Mesothelial cell of epicardium (in vitro differentiated cells): ENCODE measurements at regions not wholly inside any gene's neighbourhood (a gene's known extent, or its start where the extent isn't known, plus 50 kb on each side); places are given as distances from the start of the nearest gene placed in this dataset.
"Not testable (repeated sequence)": the region's sequence is repeated elsewhere in the genome, so short reads cannot be mapped to it uniquely, and the experiment has no call there.

Source experiments
- DNase-seq, 2 experiments: peaks; one replicate each; pipeline ENCODE4 v3.0.0; 2021; ENCODE audit warnings: low spot score in 2 of 2; ENCODE audit not compliant: unreplicated experiment in 2 of 2
- H3K27ac Mint-ChIP-seq: 2 replicates; pipeline ENCODE4 v1.8.0; 2021; ENCODE audit warnings: mixed read lengths
- H3K27me3 Mint-ChIP-seq: 2 replicates; pipeline ENCODE4 v1.8.0; 2021; ENCODE audit warnings: low read depth, mixed read lengths
- H3K36me3 Mint-ChIP-seq: 2 replicates; pipeline ENCODE4 v1.8.0; 2021; ENCODE audit warnings: mixed read lengths
- H3K4me1 Mint-ChIP-seq: 2 replicates; pipeline ENCODE4 v1.8.0; 2021; ENCODE audit warnings: mixed read lengths
- H3K4me3 Mint-ChIP-seq: 2 replicates; pipeline ENCODE4 v1.8.0; 2021; ENCODE audit warnings: mild to moderate bottlenecking, moderate library complexity, mixed read lengths
- H3K9me3 Mint-ChIP-seq: 2 replicates; pipeline ENCODE4 v1.8.0; 2021; ENCODE audit warnings: mixed read lengths
- TF ChIP-seq, protein P1 (sequence below): fragments of 200-600 bp; sonication (generic); IDR thresholded peaks from one replicate; pipeline ENCODE4 v1.5.0; 2021; ENCODE audit warnings: antibody characterized with exemption; ENCODE audit not compliant: unreplicated experiment

DNA sequence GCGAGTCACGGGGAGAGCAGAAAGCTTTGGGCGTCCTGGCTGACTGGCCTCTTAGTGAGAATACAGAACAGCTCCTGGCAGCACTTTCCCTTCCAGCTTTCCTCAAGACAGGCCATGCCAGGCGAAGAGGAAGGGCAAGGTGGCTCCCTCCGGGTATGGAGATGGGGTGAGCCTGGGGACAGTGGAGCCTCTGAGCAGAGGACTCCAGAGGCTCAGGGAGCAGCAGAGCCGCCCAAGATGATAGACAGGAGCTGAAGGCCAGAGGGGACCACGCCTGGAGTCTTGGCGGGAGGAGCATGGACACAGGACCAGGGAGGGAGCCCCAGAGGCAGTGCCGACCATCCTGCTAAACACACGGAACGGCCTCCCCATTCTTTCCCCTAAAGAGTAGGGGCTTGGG, 229.1 kb downstream of the TM9SF2 start:
- Mint-ChIP-seq H3K4me3 (no peak overlapping the region), H3K4me1 (peaks cover 2% of the 10 kb centered on the region), H3K36me3 (no peaks in the 10 kb centered on the region), H3K27ac (no peak overlapping the region), H3K27me3 (no peaks in the 10 kb centered on the region), H3K9me3 (no peaks in the 10 kb centered on the region)
- TF ChIP-seq, protein P1, sequence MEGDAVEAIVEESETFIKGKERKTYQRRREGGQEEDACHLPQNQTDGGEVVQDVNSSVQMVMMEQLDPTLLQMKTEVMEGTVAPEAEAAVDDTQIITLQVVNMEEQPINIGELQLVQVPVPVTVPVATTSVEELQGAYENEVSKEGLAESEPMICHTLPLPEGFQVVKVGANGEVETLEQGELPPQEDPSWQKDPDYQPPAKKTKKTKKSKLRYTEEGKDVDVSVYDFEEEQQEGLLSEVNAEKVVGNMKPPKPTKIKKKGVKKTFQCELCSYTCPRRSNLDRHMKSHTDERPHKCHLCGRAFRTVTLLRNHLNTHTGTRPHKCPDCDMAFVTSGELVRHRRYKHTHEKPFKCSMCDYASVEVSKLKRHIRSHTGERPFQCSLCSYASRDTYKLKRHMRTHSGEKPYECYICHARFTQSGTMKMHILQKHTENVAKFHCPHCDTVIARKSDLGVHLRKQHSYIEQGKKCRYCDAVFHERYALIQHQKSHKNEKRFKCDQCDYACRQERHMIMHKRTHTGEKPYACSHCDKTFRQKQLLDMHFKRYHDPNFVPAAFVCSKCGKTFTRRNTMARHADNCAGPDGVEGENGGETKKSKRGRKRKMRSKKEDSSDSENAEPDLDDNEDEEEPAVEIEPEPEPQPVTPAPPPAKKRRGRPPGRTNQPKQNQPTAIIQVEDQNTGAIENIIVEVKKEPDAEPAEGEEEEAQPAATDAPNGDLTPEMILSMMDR = no peak
- DNase-seq = no peak

DNA sequence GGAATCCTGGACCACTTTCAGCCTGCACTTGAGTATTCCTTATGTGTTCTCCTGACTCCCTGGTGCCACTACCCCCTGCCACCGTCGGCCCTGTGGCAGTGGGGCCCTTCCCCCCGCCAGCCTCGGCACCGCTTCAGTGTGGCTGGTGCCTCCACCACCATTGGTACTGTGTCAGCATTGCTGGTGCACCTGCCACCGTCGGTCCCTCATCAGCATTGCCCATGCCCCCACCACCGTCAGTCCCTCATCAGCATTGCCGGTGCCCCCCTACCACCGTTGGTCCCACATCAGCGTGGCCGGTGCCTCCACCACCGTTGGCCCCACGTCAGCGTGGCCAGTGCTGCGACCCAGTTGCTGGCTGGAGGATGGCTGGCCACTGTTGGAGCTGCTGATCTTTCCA, 228.5 kb downstream of the TM9SF2 start:
- peaks cover 2% of the 10 kb centered on the region for H3K4me1 Mint-ChIP-seq

GRCh38 chr13:99727651-99728050, 226.4 kb downstream of the TM9SF2 start:
- not testable (repeated sequence) for H3K9me3 Mint-ChIP-seq, DNase-seq, H3K27ac Mint-ChIP-seq, H3K4me3 Mint-ChIP-seq, H3K36me3 Mint-ChIP-seq, H3K27me3 Mint-ChIP-seq, H3K4me1 Mint-ChIP-seq

More for the DNA sequence above, 228.5 kb downstream of the TM9SF2 start:
- TF ChIP-seq, protein P1 = no peak
- Mint-ChIP-seq H3K9me3 (no peaks in the 10 kb centered on the region), H3K27me3 (no peaks in the 10 kb centered on the region), H3K36me3 (no peaks in the 10 kb centered on the region), H3K27ac (no peak overlapping the region), H3K4me3 (no peak overlapping the region)
- no peak for DNase-seq

DNA sequence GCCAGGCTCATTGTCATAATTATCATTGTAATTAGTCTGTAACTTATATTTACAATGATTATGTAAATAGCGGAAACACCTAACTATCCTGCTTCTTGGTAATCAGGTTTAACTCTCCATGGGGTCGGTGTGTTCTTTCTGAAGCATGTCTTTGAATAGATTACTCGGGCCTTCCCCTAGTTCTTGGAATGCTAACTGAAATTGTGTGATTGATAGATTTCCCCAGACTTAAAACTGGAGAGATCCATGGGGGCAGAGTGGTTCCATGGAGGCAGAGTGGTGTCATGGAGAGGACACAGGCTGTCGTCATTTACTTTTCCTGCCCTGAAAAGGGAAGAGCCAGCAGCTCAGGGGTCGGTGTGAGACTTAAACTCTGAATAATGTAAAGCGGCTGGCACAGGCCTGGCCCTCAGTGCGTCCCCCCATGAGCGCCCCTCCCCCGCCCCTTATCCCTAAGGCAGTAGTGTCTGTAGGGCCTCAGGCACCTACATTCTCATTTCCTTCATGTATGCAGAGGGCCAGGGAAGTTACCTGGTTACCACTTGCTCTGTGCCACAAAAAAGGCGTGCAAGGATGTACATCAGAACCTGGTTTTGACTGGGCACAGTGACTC, 225.1 kb downstream of the TM9SF2 start:
- H3K4me1 Mint-ChIP-seq = no peaks in the 10 kb centered on the region
- no peaks in the 10 kb centered on the region for H3K9me3 Mint-ChIP-seq
- no peaks in the 10 kb centered on the region for H3K27me3 Mint-ChIP-seq
- H3K36me3 Mint-ChIP-seq = no peaks in the 10 kb centered on the region
- H3K4me3 Mint-ChIP-seq = no peak overlapping the region
- no peak overlapping the region for H3K27ac Mint-ChIP-seq
- TF ChIP-seq, protein P1 = no peak
- DNase-seq = no peak

- Mint-ChIP-seq H3K4me3 (no peak overlapping the region), H3K4me1 (no peaks in the 10 kb centered on the region)
Observed at GRCh38 chr13:99725644-99726043, 224.4 kb downstream of the TM9SF2 start.

More at GRCh38 chr13:99725644-99726043, 224.4 kb downstream of the TM9SF2 start:
- no peak for DNase-seq
- no peaks in the 10 kb centered on the region for H3K27me3 Mint-ChIP-seq
- no peaks in the 10 kb centered on the region for H3K9me3 Mint-ChIP-seq
- TF ChIP-seq, protein P1 = no peak
- H3K36me3 Mint-ChIP-seq = no peaks in the 10 kb centered on the region
- no peak overlapping the region for H3K27ac Mint-ChIP-seq
